HUES64 (cell line): ENCODE measurements at regions not wholly inside any gene's neighbourhood (a gene's known extent, or its start where the extent isn't known, plus 50 kb on each side); places are given as distances from the start of the nearest gene placed in this dataset.

Experiments used
- H3K27ac ChIP-seq: 2 replicates; pipeline ENCODE4 v1.7.0; 2013; ENCODE audit warnings: low read depth, low read length, inconsistent platforms
- H3K27me3 ChIP-seq: 2 replicates; pipeline ENCODE4 v1.6.1; 2013; ENCODE audit warnings: mild to moderate bottlenecking, low read length; ENCODE audit not compliant: insufficient read depth
- H3K36me3 ChIP-seq: 2 replicates; pipeline ENCODE4 v1.6.1; 2013; ENCODE audit warnings: mild to moderate bottlenecking, low read length; ENCODE audit not compliant: insufficient read depth
- H3K4me1 ChIP-seq: 2 replicates; pipeline ENCODE4 v1.6.1; 2013; ENCODE audit warnings: mild to moderate bottlenecking, low read length, moderate library complexity; ENCODE audit not compliant: insufficient read depth
- H3K4me3 ChIP-seq: 2 replicates; pipeline ENCODE4 v1.5.1; 2013; ENCODE audit warnings: mild to moderate bottlenecking, low read length, moderate library complexity
- H3K9ac ChIP-seq: 2 replicates; pipeline ENCODE4 v1.6.1; 2013; ENCODE audit warnings: mild to moderate bottlenecking, low read depth, low read length
- H3K9me3 ChIP-seq: 2 replicates; pipeline ENCODE4 v1.6.1; 2013; ENCODE audit warnings: low read depth, low read length; ENCODE audit not compliant: insufficient read depth
- WGBS: fragments of 150-250, 120-280 bp; methylation state at CpG from one replicate; pipeline ENCODE4 v1.1.7; 2013; ENCODE audit warnings: missing lambda C conversion rate; 5-methylcytosine and 5-hydroxymethylcytosine counted together

DNA sequence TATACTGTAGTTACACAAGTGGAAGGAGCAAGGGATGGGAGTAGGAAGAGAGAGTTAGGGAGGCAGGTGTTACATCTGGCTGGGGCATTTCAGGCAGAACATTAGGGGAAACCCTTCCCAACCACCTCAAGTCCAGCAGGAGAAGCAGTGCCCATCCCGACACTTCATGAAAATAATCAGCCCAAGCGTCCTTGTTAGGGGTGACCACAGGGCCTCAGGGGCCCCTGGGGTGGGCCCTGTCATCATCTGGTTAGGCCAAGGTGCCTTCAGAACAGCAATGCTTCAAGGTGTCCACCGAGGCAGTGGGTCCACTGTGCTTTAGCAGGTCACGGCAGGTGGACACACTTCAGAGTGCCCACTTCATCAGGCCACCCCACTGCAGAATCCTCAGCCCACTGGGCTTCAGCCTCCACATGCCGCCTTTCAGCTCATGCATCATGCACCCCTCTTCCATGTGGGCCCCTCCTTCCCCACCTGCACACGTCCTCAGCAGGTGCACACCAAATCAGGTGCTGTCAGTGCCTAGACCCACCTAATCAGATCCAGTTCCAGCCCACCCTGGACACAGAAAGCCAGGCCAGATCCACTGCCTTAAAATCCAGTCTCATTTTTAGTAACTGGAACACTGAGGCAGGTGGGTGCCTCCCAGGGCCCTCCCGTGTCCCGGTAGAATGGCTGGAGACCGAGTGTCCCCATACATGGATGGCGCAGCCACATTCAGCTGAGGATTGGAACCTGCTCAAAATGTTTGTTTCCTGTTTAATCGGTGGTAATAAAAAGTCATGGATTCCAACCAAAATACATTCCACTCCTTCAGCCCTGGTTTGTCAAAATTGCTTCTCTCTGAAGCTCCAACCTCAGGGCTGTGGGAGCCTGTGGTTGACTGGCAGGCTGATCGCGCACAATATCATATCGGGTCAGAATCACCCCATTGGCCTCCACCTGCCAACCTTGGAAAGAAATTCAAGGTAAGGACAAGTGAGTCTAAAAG, 99.5 kb downstream of the ANKRD60 start:
- H3K4me3 ChIP-seq = no peak overlapping the region
- H3K9me3 ChIP-seq = peaks cover 4% of the 10 kb centered on the region
- H3K27me3 ChIP-seq = no peaks in the 10 kb centered on the region
- no peaks in the 10 kb centered on the region for H3K36me3 ChIP-seq
- H3K27ac ChIP-seq = no peak overlapping the region
- WGBS = 95% methylated on average over 14 of the region's 14 CpGs
- H3K9ac ChIP-seq = no peak overlapping the region
- peaks cover 23% of the 10 kb centered on the region for H3K4me1 ChIP-seq

DNA sequence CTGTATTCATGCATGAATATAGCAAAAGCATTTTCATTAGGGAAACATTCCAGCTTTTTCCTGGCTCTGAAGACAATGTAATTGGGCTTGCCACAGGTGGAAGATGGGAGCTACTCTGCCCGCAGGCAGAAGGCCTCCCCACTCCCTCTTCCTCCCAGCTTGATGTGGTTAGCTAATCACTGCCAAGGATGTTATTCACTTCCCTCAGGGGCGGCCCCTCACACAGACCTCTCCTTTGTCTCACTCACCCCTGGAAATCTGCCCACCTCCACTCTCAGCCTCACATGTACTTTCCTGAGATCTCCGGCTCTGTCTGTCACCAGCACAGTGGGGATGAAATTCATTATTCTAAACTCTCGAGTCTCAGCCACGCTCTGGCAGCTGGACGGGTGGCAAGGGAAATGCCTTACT, 100.7 kb downstream of the ANKRD60 start:
- 81% methylated on average over 6 of the region's 6 CpGs for WGBS
- Histone ChIP-seq H3K4me3 (no peak overlapping the region), H3K36me3 (no peaks in the 10 kb centered on the region), H3K9ac (no peak overlapping the region), H3K27me3 (no peaks in the 10 kb centered on the region), H3K27ac (no peak overlapping the region), H3K4me1 (peaks cover 23% of the 10 kb centered on the region), H3K9me3 (peaks cover 4% of the 10 kb centered on the region)

DNA sequence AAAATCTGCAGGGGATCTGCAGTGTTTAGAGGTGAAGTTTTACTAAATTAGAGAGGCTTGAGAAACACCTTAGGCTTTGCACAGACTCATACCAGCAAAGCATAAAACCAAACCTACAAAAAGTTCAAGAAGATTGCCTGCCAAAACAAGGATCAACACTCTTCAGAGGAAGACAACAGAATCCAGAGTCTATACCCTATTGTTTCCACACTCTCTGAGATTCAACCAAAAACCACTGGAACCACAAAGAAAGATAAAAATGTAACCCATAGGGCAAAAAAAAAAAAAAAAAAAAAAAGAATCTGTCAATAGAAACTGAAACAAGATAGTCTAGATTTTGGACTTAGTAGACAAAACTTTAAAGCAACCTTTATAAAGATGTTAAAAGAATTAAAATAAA, 102.7 kb downstream of the ANKRD60 start:
- no peak overlapping the region for H3K9ac ChIP-seq
- H3K9me3 ChIP-seq = peaks cover 4% of the 10 kb centered on the region
- H3K36me3 ChIP-seq = no peaks in the 10 kb centered on the region
- H3K4me3 ChIP-seq = no peak overlapping the region
- no peaks in the 10 kb centered on the region for H3K27me3 ChIP-seq
- peaks cover 4% of the 10 kb centered on the region; the same call in 1 of the 2 replicates for H3K4me1 ChIP-seq
- H3K27ac ChIP-seq = no peak overlapping the region

- Histone ChIP-seq H3K27ac (no peak overlapping the region), H3K36me3 (no peaks in the 10 kb centered on the region), H3K27me3 (no peaks in the 10 kb centered on the region), H3K4me1 (no peaks in the 10 kb centered on the region), H3K9me3 (no peaks in the 10 kb centered on the region), H3K9ac (no peak overlapping the region), H3K4me3 (no peak overlapping the region)
Observed at GRCh38 chr20:58117944-58118343, 110.5 kb downstream of the ANKRD60 start.

- no CpG with 5 or more reads among the region's 2 CpGs for WGBS
Observed at GRCh38 chr20:58116505-58116904, 111.9 kb downstream of the ANKRD60 start.

DNA sequence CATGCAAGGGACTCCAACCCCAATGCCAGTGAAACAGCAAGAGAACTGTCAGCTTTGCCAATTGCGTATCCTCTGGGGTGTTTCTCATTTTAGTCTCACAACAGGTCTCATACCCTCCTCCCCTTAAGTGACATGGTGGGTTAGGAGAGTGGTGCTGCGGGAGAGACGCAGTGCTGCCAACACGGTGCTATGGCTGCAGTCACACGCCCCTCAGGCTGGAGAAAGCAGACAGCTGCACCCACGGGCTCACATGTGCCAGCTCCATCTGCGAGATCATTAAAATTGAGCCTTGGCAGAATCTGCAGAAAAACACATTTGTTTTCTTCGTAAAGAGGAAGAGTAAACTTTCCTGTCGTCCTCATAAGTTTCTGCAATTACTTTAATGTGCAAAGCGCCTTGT, 114.7 kb downstream of the ANKRD60 start:
- Histone ChIP-seq H3K27me3 (no peaks in the 10 kb centered on the region), H3K27ac (no peak overlapping the region), H3K9ac (no peak overlapping the region), H3K9me3 (no peaks in the 10 kb centered on the region), H3K4me1 (no peaks in the 10 kb centered on the region), H3K36me3 (no peaks in the 10 kb centered on the region), H3K4me3 (no peak overlapping the region)
- 92% methylated on average over 10 of the region's 10 CpGs for WGBS

More at GRCh38 chr20:58116505-58116904, 111.9 kb downstream of the ANKRD60 start:
- no peak overlapping the region for H3K4me3 ChIP-seq
- H3K36me3 ChIP-seq = no peaks in the 10 kb centered on the region
- H3K4me1 ChIP-seq = no peaks in the 10 kb centered on the region
- no peaks in the 10 kb centered on the region for H3K27me3 ChIP-seq
- H3K9me3 ChIP-seq = no peaks in the 10 kb centered on the region
- no peak overlapping the region for H3K27ac ChIP-seq
- no peak overlapping the region for H3K9ac ChIP-seq

DNA sequence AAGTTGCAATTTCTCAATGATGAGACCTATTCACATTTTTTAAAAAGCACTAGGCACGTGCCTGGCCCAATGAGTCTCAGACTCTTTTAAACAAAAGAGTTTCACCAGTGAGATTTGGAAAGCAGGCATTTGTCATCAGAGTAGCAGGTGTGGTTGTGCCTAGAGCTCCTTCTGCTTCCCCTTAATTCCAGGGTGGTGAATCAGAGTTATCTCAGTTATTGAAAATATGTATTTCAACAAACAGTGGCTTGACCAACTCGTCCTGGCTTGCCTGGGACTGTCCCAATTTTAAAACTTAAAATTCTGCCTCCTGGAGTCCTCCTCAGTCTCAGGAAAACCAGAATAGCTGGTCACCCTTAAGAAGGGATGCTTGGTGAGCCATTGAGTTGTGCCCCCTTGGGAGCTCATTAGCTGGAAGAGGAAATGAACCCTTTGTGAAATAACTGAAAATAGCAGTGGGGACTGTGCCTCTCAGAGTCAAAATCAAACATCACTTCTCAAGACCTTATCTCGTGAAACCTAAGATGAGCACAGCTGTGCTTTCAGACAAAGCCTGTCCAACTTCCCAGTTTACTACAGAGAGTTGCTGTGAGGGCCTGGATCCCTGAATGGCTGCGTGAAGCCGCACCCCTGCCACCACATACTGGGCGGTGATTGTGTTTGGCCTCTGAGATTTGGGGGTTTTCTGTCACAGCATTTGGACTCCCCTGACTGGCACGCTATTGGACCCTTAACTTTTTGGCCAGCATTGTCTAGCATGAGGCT, 116.3 kb downstream of the ANKRD60 start:
- WGBS = 87% methylated on average over 7 of the region's 7 CpGs
- no peak overlapping the region for H3K4me3 ChIP-seq
- no peak overlapping the region for H3K27ac ChIP-seq
- H3K9ac ChIP-seq = no peak overlapping the region
- H3K27me3 ChIP-seq = no peaks in the 10 kb centered on the region
- H3K36me3 ChIP-seq = no peaks in the 10 kb centered on the region
- no peaks in the 10 kb centered on the region for H3K9me3 ChIP-seq
- no peaks in the 10 kb centered on the region for H3K4me1 ChIP-seq

- Histone ChIP-seq H3K27ac (no peak overlapping the region), H3K36me3 (no peaks in the 10 kb centered on the region)
- 92% methylated on average over 18 of the region's 18 CpGs for WGBS
Observed at GRCh38 chr20:58111310-58112016, 117.0 kb downstream of the ANKRD60 start.

GRCh38 chr20:58109918-58110635, 118.4 kb downstream of the ANKRD60 start:
- no peaks in the 10 kb centered on the region for H3K27me3 ChIP-seq
- WGBS = 97% methylated on average over 3 of the region's 3 CpGs
- H3K4me3 ChIP-seq = no peak overlapping the region
- H3K9ac ChIP-seq = no peak overlapping the region
- no peaks in the 10 kb centered on the region for H3K9me3 ChIP-seq
- H3K4me1 ChIP-seq = no peaks in the 10 kb centered on the region
- no peak overlapping the region for H3K27ac ChIP-seq
- no peaks in the 10 kb centered on the region for H3K36me3 ChIP-seq

More at GRCh38 chr20:58111310-58112016, 117.0 kb downstream of the ANKRD60 start:
- Histone ChIP-seq H3K27me3 (no peaks in the 10 kb centered on the region), H3K9me3 (no peaks in the 10 kb centered on the region), H3K9ac (no peak overlapping the region), H3K4me1 (no peaks in the 10 kb centered on the region), H3K4me3 (no peak overlapping the region)

- H3K36me3 ChIP-seq = no peaks in the 10 kb centered on the region
- no peaks in the 10 kb centered on the region for H3K27me3 ChIP-seq
- no peak overlapping the region for H3K9ac ChIP-seq
- H3K27ac ChIP-seq = no peak overlapping the region
- 95% methylated on average over 4 of the region's 4 CpGs for WGBS
- H3K4me1 ChIP-seq = no peaks in the 10 kb centered on the region
- H3K9me3 ChIP-seq = no peaks in the 10 kb centered on the region
- no peak overlapping the region for H3K4me3 ChIP-seq
Observed at GRCh38 chr20:58109126-58109880, 119.2 kb downstream of the ANKRD60 start.
